SJSA1 (cell line): ENCODE measurements at regions not wholly inside any gene's neighbourhood (a gene's known extent, or its start where the extent isn't known, plus 50 kb on each side); places are given as distances from the start of the nearest gene placed in this dataset.

Source experiments
- DNase-seq, 2 experiments: peaks; one replicate each; pipeline ENCODE4 v3.0.0-alpha.2; 2015 to 2020; ENCODE audit warnings: low spot score in 2 of 2, low read depth in 1 of 2
- H3K27ac ChIP-seq: fragments of 250-450 bp; sonication (Bioruptor Pico); 2 replicates; pipeline ENCODE4 v1.5.1; 2020; ENCODE audit warnings: mild to moderate bottlenecking, moderate library complexity
- H3K27me3 ChIP-seq: fragments of 250-450 bp; sonication (Bioruptor Pico); replicated peaks from 2 replicates; pipeline ENCODE4 v1.5.1; 2020; ENCODE audit warnings: mild to moderate bottlenecking, moderate library complexity
- H3K36me3 ChIP-seq: fragments of 250-450 bp; sonication (Bioruptor Pico); 2 replicates; pipeline ENCODE4 v1.5.1; 2020; ENCODE audit warnings: mild to moderate bottlenecking
- H3K4me1 ChIP-seq: fragments of 250-450 bp; sonication (Bioruptor Pico); replicated peaks from 2 replicates; pipeline ENCODE4 v1.6.1; 2021; ENCODE audit warnings: mild to moderate bottlenecking
- H3K4me3 ChIP-seq: fragments of 250-450 bp; sonication (Bioruptor Pico); 2 replicates; pipeline ENCODE4 v1.5.1; 2020; ENCODE audit warnings: mild to moderate bottlenecking
- H3K9me3 ChIP-seq: fragments of 250-450 bp; sonication (Bioruptor Pico); replicated peaks from 2 replicates; pipeline ENCODE4 v1.5.1; 2020; ENCODE audit warnings: mild to moderate bottlenecking

DNA sequence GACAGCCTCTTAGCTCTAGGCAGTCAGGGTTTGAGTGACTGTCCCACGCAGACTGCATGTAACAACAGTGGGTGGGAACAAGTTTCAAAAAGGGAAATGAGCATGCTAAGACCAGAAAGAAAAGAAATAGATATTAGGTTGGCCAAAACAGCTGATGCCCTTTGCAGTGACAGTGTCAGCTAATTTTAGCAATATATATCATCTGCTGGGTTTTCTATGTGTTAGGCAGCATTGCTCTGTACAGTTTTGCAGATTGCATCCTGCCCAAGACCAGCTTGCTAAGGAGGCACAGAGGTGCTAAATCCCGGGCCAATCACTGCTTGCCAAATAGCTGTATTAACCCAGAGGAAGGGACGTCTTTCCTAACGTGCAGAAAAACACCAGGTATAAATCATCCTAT lies 541.9 kb upstream of the TBX3 start:
- no peak for DNase-seq
- no peak overlapping the region for H3K4me3 ChIP-seq
- H3K36me3 ChIP-seq = no peaks in the 10 kb centered on the region
- H3K4me1 ChIP-seq = peaks cover 47% of the 10 kb centered on the region
- no peak overlapping the region for H3K27ac ChIP-seq
- H3K27me3 ChIP-seq = no peaks in the 10 kb centered on the region
- H3K9me3 ChIP-seq = no peaks in the 10 kb centered on the region

DNA sequence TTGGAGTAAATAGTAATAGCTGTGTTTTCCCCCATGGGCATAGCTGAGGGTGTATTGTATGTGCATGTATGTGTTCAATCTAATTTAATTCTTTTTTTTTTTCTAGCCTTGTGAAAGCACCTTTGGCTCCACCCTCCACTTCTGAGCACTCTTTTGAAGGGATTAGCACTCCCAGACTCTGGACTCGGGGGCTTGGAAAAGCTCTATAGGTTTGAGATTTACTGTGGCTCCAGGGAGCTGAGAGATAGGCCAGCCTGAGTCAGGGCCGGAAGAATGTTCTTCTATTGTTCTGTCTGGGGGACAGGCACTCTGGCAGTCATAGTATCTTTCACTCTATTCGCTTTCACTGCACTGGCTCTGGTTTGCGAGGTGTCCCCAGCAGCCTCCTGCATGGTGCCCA lies 540.0 kb upstream of the TBX3 start:
- no peaks in the 10 kb centered on the region for H3K36me3 ChIP-seq
- DNase-seq = peak; percentile 71 to 74
- no peaks in the 10 kb centered on the region for H3K9me3 ChIP-seq
- no peaks in the 10 kb centered on the region for H3K27me3 ChIP-seq
- H3K27ac ChIP-seq = peak overlapping the region; percentile 82
- H3K4me3 ChIP-seq = no peak overlapping the region
- H3K4me1 ChIP-seq = peaks cover 47% of the 10 kb centered on the region

DNA sequence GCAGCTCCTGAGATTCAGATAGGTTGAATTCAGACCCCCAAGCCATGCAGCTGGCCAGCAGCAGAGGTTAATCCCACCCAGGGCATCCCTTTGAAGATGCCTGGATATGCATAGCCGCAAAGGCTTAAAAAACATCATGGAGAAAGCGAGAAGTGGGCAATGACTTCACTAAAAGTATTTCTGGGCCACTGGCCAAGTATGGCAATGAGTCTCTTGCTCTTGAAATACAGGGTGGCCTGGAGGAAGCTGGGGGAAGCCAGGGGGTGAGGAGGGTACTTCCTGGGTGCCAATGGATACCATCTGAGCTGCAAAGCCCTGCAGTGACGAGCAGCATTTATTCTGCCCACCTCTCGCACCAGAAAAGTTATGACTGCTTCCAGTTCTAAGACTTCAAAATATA lies 539.3 kb upstream of the TBX3 start:
- Histone ChIP-seq H3K4me1 (peaks cover 47% of the 10 kb centered on the region), H3K36me3 (no peaks in the 10 kb centered on the region), H3K27me3 (no peaks in the 10 kb centered on the region), H3K27ac (peak overlapping the region; percentile 82), H3K4me3 (no peak overlapping the region), H3K9me3 (no peaks in the 10 kb centered on the region)
- DNase-seq = peak; percentile 81 to 86

DNA sequence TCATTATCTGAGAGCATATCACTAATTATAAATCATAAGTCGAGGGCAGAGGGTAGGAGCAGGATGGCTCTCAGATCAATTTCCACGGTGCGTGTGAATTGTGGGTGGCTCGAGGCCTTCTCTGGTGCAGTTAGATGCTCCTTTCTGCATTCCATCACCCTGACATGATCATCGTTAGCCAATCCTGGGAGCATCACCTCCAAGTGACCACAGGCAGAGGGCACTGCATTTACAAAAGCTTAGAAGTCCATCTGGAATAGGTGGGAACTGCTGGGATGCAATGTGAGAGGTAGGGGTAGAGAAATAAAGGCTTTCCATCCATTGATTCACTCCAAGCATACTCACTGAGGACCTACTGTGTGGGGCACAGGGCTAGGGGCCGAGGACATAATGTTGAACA lies 538.2 kb upstream of the TBX3 start:
- no peak for DNase-seq
- H3K36me3 ChIP-seq = no peaks in the 10 kb centered on the region
- no peak overlapping the region for H3K4me3 ChIP-seq
- H3K9me3 ChIP-seq = no peaks in the 10 kb centered on the region
- H3K27ac ChIP-seq = no peak overlapping the region
- no peaks in the 10 kb centered on the region for H3K27me3 ChIP-seq
- H3K4me1 ChIP-seq = peaks cover 39% of the 10 kb centered on the region

DNA sequence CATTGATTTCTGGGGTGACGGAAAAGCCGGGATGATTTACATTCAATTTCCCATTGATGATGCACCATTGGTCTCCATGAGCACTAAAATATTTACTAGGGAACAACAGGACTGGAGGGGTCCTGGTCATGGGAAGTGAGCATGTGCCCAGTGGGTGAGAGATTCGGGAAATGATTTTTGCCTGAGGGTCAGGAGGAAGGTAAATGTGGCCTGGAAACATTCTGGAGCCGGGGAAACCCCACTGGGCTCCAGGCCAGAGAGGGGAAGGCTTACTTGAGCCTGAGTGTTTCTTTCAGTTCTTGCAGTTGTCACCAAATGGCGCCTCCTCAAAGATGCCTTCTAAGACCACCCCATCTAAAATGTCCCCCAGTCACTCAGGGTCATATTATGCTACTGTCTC lies 532.3 kb upstream of the TBX3 start:
- Histone ChIP-seq H3K36me3 (no peaks in the 10 kb centered on the region), H3K9me3 (no peaks in the 10 kb centered on the region), H3K27me3 (no peaks in the 10 kb centered on the region), H3K27ac (no peak overlapping the region), H3K4me3 (no peak overlapping the region), H3K4me1 (no peaks in the 10 kb centered on the region)
- DNase-seq = no peak

GRCh38 chr12:115215544-115215943 lies 531.6 kb upstream of the TBX3 start:
- H3K4me1 ChIP-seq = no peaks in the 10 kb centered on the region
- H3K27me3 ChIP-seq = no peaks in the 10 kb centered on the region
- DNase-seq = no peak
- no peaks in the 10 kb centered on the region for H3K36me3 ChIP-seq
- no peak overlapping the region for H3K4me3 ChIP-seq
- no peak overlapping the region for H3K27ac ChIP-seq
- H3K9me3 ChIP-seq = no peaks in the 10 kb centered on the region

- no peak for DNase-seq
- H3K36me3 ChIP-seq = no peaks in the 10 kb centered on the region
- no peak overlapping the region for H3K27ac ChIP-seq
These were observed 529.6 kb upstream of the TBX3 start for GRCh38 chr12:115213538-115214016.

GRCh38 chr12:115213118-115213517 lies 529.1 kb upstream of the TBX3 start:
- Histone ChIP-seq H3K4me1 (no peaks in the 10 kb centered on the region), H3K4me3 (no peak overlapping the region), H3K36me3 (no peaks in the 10 kb centered on the region), H3K9me3 (no peaks in the 10 kb centered on the region), H3K27ac (no peak overlapping the region), H3K27me3 (no peaks in the 10 kb centered on the region)
- DNase-seq = no peak

More at GRCh38 chr12:115213538-115214016, 529.6 kb upstream of the TBX3 start:
- Histone ChIP-seq H3K27me3 (no peaks in the 10 kb centered on the region), H3K4me1 (no peaks in the 10 kb centered on the region), H3K4me3 (no peak overlapping the region), H3K9me3 (no peaks in the 10 kb centered on the region)

DNA sequence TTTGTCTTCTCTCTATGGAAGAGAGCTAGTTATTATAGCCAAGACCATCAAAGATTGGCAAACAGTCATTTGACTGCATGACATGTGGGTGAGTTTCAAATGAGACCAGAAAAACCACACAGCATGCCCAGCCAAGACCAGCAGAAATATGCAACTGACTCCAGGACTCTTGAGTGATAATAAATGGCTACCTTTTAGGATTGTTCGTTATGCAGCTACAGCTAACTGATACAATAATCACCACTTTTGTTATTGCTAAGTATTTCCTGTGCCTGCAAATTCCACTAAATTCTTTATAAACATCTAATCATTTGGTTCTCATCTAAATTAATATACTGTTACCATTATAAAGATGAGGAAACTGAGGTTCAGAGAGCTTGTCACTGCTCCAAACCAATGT lies 528.4 kb upstream of the TBX3 start:
- H3K27me3 ChIP-seq = no peaks in the 10 kb centered on the region
- H3K9me3 ChIP-seq = no peaks in the 10 kb centered on the region
- no peak overlapping the region for H3K4me3 ChIP-seq
- no peaks in the 10 kb centered on the region for H3K4me1 ChIP-seq
- H3K36me3 ChIP-seq = no peaks in the 10 kb centered on the region
- no peak for DNase-seq
- H3K27ac ChIP-seq = no peak overlapping the region

DNA sequence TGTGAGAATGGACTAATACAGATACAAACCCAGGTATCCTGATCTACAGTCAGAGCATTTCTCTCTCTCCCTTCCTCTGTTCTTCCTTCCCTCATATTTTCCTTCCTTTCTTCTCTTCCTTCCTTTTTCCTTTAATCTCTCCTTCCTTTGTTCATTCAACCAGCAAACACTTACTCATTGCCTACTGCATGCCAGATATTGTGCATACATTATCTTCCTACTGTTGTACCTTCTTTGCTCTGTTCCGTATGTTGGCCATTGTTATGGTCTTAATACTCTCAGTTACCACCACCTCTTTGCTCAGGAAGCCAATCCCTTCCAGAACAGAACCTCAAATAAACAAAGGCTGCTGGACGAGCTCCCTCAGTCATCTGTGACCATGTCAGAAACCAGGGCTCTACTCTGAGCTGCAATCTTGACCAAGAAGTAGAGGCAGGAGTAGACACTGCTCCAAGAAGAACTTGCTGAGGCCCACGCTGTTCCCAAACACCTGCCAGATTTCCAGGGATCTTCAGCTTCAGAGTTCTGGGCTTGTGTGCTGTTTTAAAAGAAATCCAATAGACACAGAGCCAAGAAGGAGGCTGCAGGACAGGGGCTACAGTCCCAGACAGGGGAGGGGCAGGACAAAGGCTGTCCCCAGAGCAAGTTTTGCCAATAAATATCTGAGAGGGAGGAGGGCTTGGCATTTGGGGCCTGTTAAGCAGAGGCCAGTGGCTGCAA lies 526.7 kb upstream of the TBX3 start:
- Histone ChIP-seq H3K27ac (no peak overlapping the region), H3K4me1 (peaks cover under 1% of the 10 kb centered on the region; the same call in 1 of the 2 replicates), H3K9me3 (no peaks in the 10 kb centered on the region), H3K27me3 (no peaks in the 10 kb centered on the region), H3K36me3 (no peaks in the 10 kb centered on the region), H3K4me3 (no peak overlapping the region)
- no peak for DNase-seq

- no peak for DNase-seq
- peaks cover 12% of the 10 kb centered on the region for H3K4me1 ChIP-seq
- H3K36me3 ChIP-seq = no peaks in the 10 kb centered on the region
- H3K4me3 ChIP-seq = no peak overlapping the region
- no peaks in the 10 kb centered on the region for H3K9me3 ChIP-seq
- H3K27me3 ChIP-seq = no peaks in the 10 kb centered on the region
- no peak overlapping the region for H3K27ac ChIP-seq
These were observed 525.3 kb upstream of the TBX3 start for GRCh38 chr12:115209230-115209629.

GRCh38 chr12:115208098-115208497 lies 524.1 kb upstream of the TBX3 start:
- no peak for DNase-seq
- Histone ChIP-seq H3K27me3 (no peaks in the 10 kb centered on the region), H3K9me3 (no peaks in the 10 kb centered on the region), H3K4me3 (no peak overlapping the region), H3K4me1 (peaks cover 12% of the 10 kb centered on the region), H3K27ac (no peak overlapping the region), H3K36me3 (no peaks in the 10 kb centered on the region)

- Histone ChIP-seq H3K9me3 (no peaks in the 10 kb centered on the region), H3K27ac (no peak overlapping the region), H3K36me3 (no peaks in the 10 kb centered on the region), H3K4me3 (no peak overlapping the region), H3K27me3 (no peaks in the 10 kb centered on the region), H3K4me1 (peaks cover 12% of the 10 kb centered on the region)
- DNase-seq = no peak
These were observed 523.4 kb upstream of the TBX3 start for GRCh38 chr12:115207216-115207915.

DNA sequence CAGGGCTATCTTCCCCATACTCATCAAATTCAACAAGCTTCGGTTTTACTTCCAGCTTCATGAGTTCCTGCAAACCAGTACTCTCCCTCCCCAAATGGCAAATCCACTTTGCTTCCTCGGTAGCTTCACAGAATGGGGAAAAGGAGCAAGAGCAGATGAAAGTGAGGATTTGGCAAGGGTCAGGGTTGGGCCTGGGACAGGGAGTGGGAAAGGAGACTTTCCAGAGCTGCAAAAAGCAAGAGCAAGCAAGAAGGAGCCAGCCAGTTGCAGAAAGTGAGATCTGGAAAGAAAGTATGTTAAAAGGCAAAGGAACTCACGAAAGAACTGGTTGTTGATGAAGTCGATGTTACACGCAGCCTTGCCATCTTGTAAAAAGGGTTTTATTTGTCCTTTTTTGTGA lies 522.8 kb upstream of the TBX3 start:
- DNase-seq = no peak
- no peaks in the 10 kb centered on the region for H3K9me3 ChIP-seq
- H3K27me3 ChIP-seq = no peaks in the 10 kb centered on the region
- no peaks in the 10 kb centered on the region for H3K36me3 ChIP-seq
- no peak overlapping the region for H3K27ac ChIP-seq
- peaks cover 12% of the 10 kb centered on the region for H3K4me1 ChIP-seq
- H3K4me3 ChIP-seq = no peak overlapping the region
